ENCODE measurements at regions not wholly inside any gene's neighbourhood (a gene's known extent, or its start where the extent isn't known, plus 50 kb on each side); places are given as distances from the start of the nearest gene placed in this dataset.

DNA sequence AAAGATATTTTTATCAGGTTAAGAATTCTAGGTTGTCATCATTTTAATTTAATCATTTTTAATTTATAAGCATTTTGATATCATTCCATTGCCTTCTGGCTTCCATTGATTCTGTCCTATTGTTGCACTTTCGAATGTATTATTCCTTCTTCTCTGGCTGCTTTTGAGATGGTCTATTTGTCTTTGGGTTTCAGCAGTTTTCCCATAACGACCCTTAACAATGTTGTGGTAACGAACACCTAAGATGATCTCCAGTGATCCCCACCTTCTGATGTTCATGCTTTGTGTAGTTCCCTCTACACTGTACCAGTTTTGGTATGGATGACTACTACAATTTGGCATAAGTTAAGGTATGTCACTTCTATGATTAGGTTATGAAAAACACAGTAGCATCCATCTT, 59.9 kb downstream of the MINAR1 start:
- Histone ChIP-seq H3K4me1 (ENCODE audit: control insufficient read depth, insufficient read depth, low read length) (peaks cover 3% of the 10 kb centered on the region; the same call in 1 of the 2 replicates), H3K27ac (ENCODE audit: extremely low read depth, low read depth, low read length) (no peak overlapping the region), H3K36me3 (ENCODE audit: control insufficient read depth in 2 of 2, insufficient read depth in 1 of 2, low read length in 2 of 2) (no peaks in the 10 kb centered on the region), H3K4me3 (ENCODE audit: low read depth, low read length) (no peak overlapping the region), H3K9me3 (ENCODE audit: control insufficient read depth, insufficient read depth, low read depth, low read length) (no peaks in the 10 kb centered on the region)
- ChIA-PET POLR2A (no interaction called here), CTCF (no interaction called here)
- TF ChIP-seq SP7 (tag by site-specific recombination; IDR thresholded peaks at IDR 0.05) = no peak
- TF ChIP-seq KLF7 (tag by site-specific recombination; IDR thresholded peaks at IDR 0.05; ENCODE audit: borderline replicate concordance) = no peak
- TF ChIP-seq ZNF558 (tag by site-specific recombination; IDR thresholded peaks at IDR 0.05) = no peak
- peak; percentile 80 for TF ChIP-seq SETDB1 (IDR thresholded peaks at IDR 0.05; ENCODE audit: insufficient read length, low read length)
- TF ChIP-seq, protein P1, sequence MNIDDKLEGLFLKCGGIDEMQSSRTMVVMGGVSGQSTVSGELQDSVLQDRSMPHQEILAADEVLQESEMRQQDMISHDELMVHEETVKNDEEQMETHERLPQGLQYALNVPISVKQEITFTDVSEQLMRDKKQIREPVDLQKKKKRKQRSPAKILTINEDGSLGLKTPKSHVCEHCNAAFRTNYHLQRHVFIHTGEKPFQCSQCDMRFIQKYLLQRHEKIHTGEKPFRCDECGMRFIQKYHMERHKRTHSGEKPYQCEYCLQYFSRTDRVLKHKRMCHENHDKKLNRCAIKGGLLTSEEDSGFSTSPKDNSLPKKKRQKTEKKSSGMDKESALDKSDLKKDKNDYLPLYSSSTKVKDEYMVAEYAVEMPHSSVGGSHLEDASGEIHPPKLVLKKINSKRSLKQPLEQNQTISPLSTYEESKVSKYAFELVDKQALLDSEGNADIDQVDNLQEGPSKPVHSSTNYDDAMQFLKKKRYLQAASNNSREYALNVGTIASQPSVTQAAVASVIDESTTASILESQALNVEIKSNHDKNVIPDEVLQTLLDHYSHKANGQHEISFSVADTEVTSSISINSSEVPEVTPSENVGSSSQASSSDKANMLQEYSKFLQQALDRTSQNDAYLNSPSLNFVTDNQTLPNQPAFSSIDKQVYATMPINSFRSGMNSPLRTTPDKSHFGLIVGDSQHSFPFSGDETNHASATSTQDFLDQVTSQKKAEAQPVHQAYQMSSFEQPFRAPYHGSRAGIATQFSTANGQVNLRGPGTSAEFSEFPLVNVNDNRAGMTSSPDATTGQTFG (tag by site-specific recombination; IDR thresholded peaks at IDR 0.05; ENCODE audit: borderline replicate concordance) = no peak
- peak; percentile 51; the same call in 1 of the 2 replicates for TF ChIP-seq TRIM28 (IDR thresholded peaks at IDR 0.05; ENCODE audit: borderline replicate concordance, low read length)
- TF ChIP-seq, protein P2, sequence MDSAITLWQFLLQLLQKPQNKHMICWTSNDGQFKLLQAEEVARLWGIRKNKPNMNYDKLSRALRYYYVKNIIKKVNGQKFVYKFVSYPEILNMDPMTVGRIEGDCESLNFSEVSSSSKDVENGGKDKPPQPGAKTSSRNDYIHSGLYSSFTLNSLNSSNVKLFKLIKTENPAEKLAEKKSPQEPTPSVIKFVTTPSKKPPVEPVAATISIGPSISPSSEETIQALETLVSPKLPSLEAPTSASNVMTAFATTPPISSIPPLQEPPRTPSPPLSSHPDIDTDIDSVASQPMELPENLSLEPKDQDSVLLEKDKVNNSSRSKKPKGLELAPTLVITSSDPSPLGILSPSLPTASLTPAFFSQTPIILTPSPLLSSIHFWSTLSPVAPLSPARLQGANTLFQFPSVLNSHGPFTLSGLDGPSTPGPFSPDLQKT (IDR thresholded peaks at IDR 0.05; ENCODE audit: borderline replicate concordance, low read depth, low read length) = no peak
- no peak for TF ChIP-seq ZNF366 (tag by site-specific recombination; conservative IDR thresholded peaks at IDR 0.05)
- TF ChIP-seq ZNF837 (tag by site-specific recombination; IDR thresholded peaks at IDR 0.05) = no peak

DNA sequence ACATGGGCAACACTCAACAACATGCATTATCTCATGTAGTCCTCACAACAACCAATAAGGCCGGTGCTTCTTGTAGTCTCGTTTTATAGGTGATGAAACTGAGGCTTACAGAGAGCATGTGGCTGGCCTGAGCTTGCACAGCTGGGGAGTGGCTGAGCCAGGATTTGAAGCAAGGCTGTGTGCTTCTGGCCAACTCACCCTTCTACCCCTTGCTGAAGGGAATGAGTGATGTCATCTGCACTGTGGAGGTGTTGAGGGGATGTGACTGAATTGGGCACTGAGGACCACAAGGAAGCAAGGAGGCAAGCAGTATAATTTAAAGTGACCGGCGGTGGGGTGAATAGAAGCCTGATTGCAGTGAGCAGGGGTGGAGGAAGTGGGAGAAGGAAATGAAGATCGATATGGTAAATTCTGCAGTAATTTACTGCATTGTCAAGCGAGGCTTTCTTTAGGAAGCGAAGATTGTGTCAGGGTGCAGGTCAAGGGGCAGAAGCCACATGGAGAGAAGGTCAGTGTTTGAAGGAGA, 62.3 kb downstream of the MINAR1 start:
- peaks cover 3% of the 10 kb centered on the region; the same call in 1 of the 2 replicates for H3K4me1 ChIP-seq (ENCODE audit: control insufficient read depth, insufficient read depth, low read length)
- H3K36me3 ChIP-seq (ENCODE audit: control insufficient read depth in 2 of 2, insufficient read depth in 1 of 2, low read length in 2 of 2) = no peaks in the 10 kb centered on the region
- H3K27ac ChIP-seq (ENCODE audit: extremely low read depth, low read depth, low read length) = no peak overlapping the region
- ChIA-PET CTCF (no interaction called here), POLR2A (no interaction called here)
- no peak overlapping the region for H3K4me3 ChIP-seq (ENCODE audit: low read depth, low read length)
- no peaks in the 10 kb centered on the region for H3K9me3 ChIP-seq (ENCODE audit: control insufficient read depth, insufficient read depth, low read depth, low read length)
- peak; percentile 50; the same call in 1 of the 2 replicates for TF ChIP-seq ATF2 (tag by site-specific recombination; IDR thresholded peaks at IDR 0.05; ENCODE audit: low read depth)
- TF ChIP-seq ZNF157 (tag by site-specific recombination; IDR thresholded peaks at IDR 0.05) = no peak
- TF ChIP-seq ZBTB21 (tag by site-specific recombination; IDR thresholded peaks at IDR 0.05) = no peak
- no peak for TF ChIP-seq ZNF248 (tag by site-specific recombination; IDR thresholded peaks at IDR 0.05)
- TF ChIP-seq ZBTB48 (tag by site-specific recombination; IDR thresholded peaks at IDR 0.05) = peak; percentile 47
- TF ChIP-seq ZNF426 (tag by site-specific recombination; IDR thresholded peaks at IDR 0.05) = no peak
- no peak for TF ChIP-seq ZNF37A (tag by site-specific recombination; IDR thresholded peaks at IDR 0.05)
- TF ChIP-seq ZFHX2 (tag by site-specific recombination; conservative IDR thresholded peaks at IDR 0.05) = peak; percentile 48; the same call in 1 of the 2 replicates
- no peak for TF ChIP-seq ZEB2 (tag by site-specific recombination; IDR thresholded peaks at IDR 0.05)
- TF ChIP-seq GLIS1 (tag by site-specific recombination; IDR thresholded peaks at IDR 0.05) = peak; percentile 69
- TF ChIP-seq ZNF280D (tag by site-specific recombination; IDR thresholded peaks at IDR 0.05) = no peak
- TF ChIP-seq ZSCAN5A (tag by site-specific recombination; IDR thresholded peaks at IDR 0.05) = no peak
- TF ChIP-seq, protein P3, sequence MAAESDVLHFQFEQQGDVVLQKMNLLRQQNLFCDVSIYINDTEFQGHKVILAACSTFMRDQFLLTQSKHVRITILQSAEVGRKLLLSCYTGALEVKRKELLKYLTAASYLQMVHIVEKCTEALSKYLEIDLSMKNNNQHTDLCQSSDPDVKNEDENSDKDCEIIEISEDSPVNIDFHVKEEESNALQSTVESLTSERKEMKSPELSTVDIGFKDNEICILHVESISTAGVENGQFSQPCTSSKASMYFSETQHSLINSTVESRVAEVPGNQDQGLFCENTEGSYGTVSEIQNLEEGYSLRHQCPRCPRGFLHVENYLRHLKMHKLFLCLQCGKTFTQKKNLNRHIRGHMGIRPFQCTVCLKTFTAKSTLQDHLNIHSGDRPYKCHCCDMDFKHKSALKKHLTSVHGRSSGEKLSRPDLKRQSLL (tag by site-specific recombination; IDR thresholded peaks at IDR 0.05) = no peak
- no peak for TF ChIP-seq ZNF639 (tag by site-specific recombination; IDR thresholded peaks at IDR 0.05)
- TF ChIP-seq WT1 (tag by site-specific recombination; IDR thresholded peaks at IDR 0.05) = no peak
